Caco-2 (cell line): ENCODE measurements at regions not wholly inside any gene's neighbourhood (a gene's known extent, or its start where the extent isn't known, plus 50 kb on each side); places are given as distances from the start of the nearest gene placed in this dataset.

ENCODE experiments used
- BruUV-seq: library from RNA; stranded (reverse); fragments of 400-500 nt; replicated peaks from 2 replicates; lab custom pipeline; 2021; lab: Mats Ljungman, UMichigan
- CTCF ChIA-PET: fragments of 300-600 bp; sonication (Branson Sonifier 250); formaldehyde crosslinking; loops from one replicate; lab custom pipeline; 2022; ENCODE audit warnings: antibody characterized with exemption; lab: Charles Lee
- POLR2A ChIA-PET: fragments of 300-600 bp; sonication (Branson Sonifier 250); formaldehyde crosslinking; loops from one replicate; lab custom pipeline; 2022; ENCODE audit warnings: antibody characterized with exemption; lab: Charles Lee
- DNase-seq, 2 experiments: peaks; one replicate each; pipeline versions ENCODE4 v3.0.0 to v3.0.0-alpha.2; 2020 to 2022
- H3K27me3 ChIP-seq: replicated peaks from 2 replicates; pipeline ENCODE4 v1.6.0; 2011; ENCODE audit warnings: low read length; ENCODE audit not compliant: control insufficient read depth, insufficient read depth
- H3K36me3 ChIP-seq: 2 replicates; pipeline ENCODE4 v1.5.1; 2011; ENCODE audit warnings: low read length; ENCODE audit not compliant: control insufficient read depth, insufficient read depth
- H3K4me1 ChIP-seq: fragments of 250-450 bp; sonication (Bioruptor Pico); 2 replicates; pipeline ENCODE4 v1.5.1; 2020; ENCODE audit warnings: mild to moderate bottlenecking
- H3K4me3 ChIP-seq: 2 replicates; pipeline ENCODE4 v1.5.1; 2011; ENCODE audit warnings: low read depth, mild to moderate bottlenecking, control low read depth, low read length
- H3K9me3 ChIP-seq: fragments of 250-450 bp; sonication (Bioruptor Pico); 2 replicates; pipeline ENCODE4 v1.5.1; 2020; ENCODE audit warnings: mild to moderate bottlenecking, moderate library complexity
- H3K27ac Mint-ChIP-seq: one replicate; pipeline ENCODE4 v1.8.0; 2022; ENCODE audit warnings: mixed read lengths; ENCODE audit not compliant: unreplicated experiment
- H3K27me3 Mint-ChIP-seq: one replicate; pipeline ENCODE4 v1.8.0; 2022; ENCODE audit warnings: mixed read lengths; ENCODE audit not compliant: insufficient read depth, unreplicated experiment
- H3K36me3 Mint-ChIP-seq: one replicate; pipeline ENCODE4 v1.8.0; 2022; ENCODE audit warnings: mild to moderate bottlenecking, mixed read lengths; ENCODE audit not compliant: insufficient read depth, unreplicated experiment
- H3K4me1 Mint-ChIP-seq: one replicate; pipeline ENCODE4 v1.8.0; 2022; ENCODE audit warnings: low read depth, mixed read lengths; ENCODE audit not compliant: unreplicated experiment
- H3K4me3 Mint-ChIP-seq: one replicate; pipeline ENCODE4 v1.8.0; 2022; ENCODE audit warnings: mild to moderate bottlenecking, moderate library complexity, mixed read lengths; ENCODE audit not compliant: unreplicated experiment
- H3K9me3 Mint-ChIP-seq: one replicate; pipeline ENCODE4 v1.8.0; 2022; ENCODE audit warnings: mixed read lengths; ENCODE audit not compliant: unreplicated experiment
- intact Hi-C: fragments of 100-400 bp; cut with micrococcal nuclease; formaldehyde crosslinking; loops from one replicate; pipeline ENCODE4 v1.10.0; 2022; ENCODE audit not compliant: unreplicated experiment
- TF ChIP-seq, protein P1 (sequence below), 2 experiments: fragments of 200-600 bp in 1 of 2; IDR thresholded peaks; 1 replicate in 1 of 2; 2 replicates in 1 of 2; pipeline versions ENCODE4 v1.5.1 to v1.8.0; 2011 to 2022; ENCODE audit warnings: antibody characterized with exemption in 1 of 2, control low read depth in 1 of 2, inconsistent platforms in 1 of 2, low read depth in 1 of 2, low read length in 1 of 2, mild to moderate bottlenecking in 1 of 2, moderate library complexity in 1 of 2; ENCODE audit not compliant: insufficient read depth in 1 of 2, severe bottlenecking in 1 of 2, unreplicated experiment in 1 of 2

- ChIA-PET POLR2A (no interaction called here), CTCF (no interaction called here)
- Mint-ChIP-seq H3K36me3 (no peaks in the 10 kb centered on the region), H3K4me3 (no peak overlapping the region), H3K9me3 (no peaks in the 10 kb centered on the region), H3K27ac (no peak overlapping the region), H3K27me3 (peaks cover 5% of the 10 kb centered on the region), H3K4me1 (no peaks in the 10 kb centered on the region)
- no peaks in the 10 kb centered on the region for H3K36me3 ChIP-seq
- BruUV-seq = no TSS peak
- H3K4me1 ChIP-seq = no peaks in the 10 kb centered on the region
- TF ChIP-seq, protein P1, sequence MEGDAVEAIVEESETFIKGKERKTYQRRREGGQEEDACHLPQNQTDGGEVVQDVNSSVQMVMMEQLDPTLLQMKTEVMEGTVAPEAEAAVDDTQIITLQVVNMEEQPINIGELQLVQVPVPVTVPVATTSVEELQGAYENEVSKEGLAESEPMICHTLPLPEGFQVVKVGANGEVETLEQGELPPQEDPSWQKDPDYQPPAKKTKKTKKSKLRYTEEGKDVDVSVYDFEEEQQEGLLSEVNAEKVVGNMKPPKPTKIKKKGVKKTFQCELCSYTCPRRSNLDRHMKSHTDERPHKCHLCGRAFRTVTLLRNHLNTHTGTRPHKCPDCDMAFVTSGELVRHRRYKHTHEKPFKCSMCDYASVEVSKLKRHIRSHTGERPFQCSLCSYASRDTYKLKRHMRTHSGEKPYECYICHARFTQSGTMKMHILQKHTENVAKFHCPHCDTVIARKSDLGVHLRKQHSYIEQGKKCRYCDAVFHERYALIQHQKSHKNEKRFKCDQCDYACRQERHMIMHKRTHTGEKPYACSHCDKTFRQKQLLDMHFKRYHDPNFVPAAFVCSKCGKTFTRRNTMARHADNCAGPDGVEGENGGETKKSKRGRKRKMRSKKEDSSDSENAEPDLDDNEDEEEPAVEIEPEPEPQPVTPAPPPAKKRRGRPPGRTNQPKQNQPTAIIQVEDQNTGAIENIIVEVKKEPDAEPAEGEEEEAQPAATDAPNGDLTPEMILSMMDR (IDR thresholded peaks at IDR 0.05; ENCODE audit: insufficient read depth in 1 of 2, low read depth in 1 of 2, low read length in 1 of 2, severe bottlenecking in 1 of 2, unreplicated experiment in 1 of 2) = no peak
- DNase-seq = no peak
- H3K9me3 ChIP-seq = no peaks in the 10 kb centered on the region
- intact Hi-C loops = no loop called here
- H3K4me3 ChIP-seq = no peak overlapping the region
- H3K27me3 ChIP-seq = no peaks in the 10 kb centered on the region
These were observed 237.3 kb upstream of the SALL3 start for GRCh38 chr18:78742218-78742745.

GRCh38 chr18:78743078-78743477, 236.5 kb upstream of the SALL3 start:
- Histone ChIP-seq H3K27me3 (no peaks in the 10 kb centered on the region), H3K4me1 (no peaks in the 10 kb centered on the region), H3K36me3 (no peaks in the 10 kb centered on the region), H3K4me3 (no peak overlapping the region), H3K9me3 (no peaks in the 10 kb centered on the region)
- peaks cover 5% of the 10 kb centered on the region for H3K27me3 Mint-ChIP-seq
- H3K36me3 Mint-ChIP-seq = no peaks in the 10 kb centered on the region
- no peaks in the 10 kb centered on the region for H3K4me1 Mint-ChIP-seq
- TF ChIP-seq, protein P1 (IDR thresholded peaks at IDR 0.05; ENCODE audit: insufficient read depth in 1 of 2, low read depth in 1 of 2, low read length in 1 of 2, severe bottlenecking in 1 of 2, unreplicated experiment in 1 of 2) = no peak
- no peak overlapping the region for H3K4me3 Mint-ChIP-seq
- no peaks in the 10 kb centered on the region for H3K9me3 Mint-ChIP-seq
- POLR2A ChIA-PET = no interaction called here
- intact Hi-C loops = no loop called here
- no TSS peak for BruUV-seq
- no peak overlapping the region for H3K27ac Mint-ChIP-seq
- CTCF ChIA-PET = no interaction called here
- DNase-seq = no peak

DNA sequence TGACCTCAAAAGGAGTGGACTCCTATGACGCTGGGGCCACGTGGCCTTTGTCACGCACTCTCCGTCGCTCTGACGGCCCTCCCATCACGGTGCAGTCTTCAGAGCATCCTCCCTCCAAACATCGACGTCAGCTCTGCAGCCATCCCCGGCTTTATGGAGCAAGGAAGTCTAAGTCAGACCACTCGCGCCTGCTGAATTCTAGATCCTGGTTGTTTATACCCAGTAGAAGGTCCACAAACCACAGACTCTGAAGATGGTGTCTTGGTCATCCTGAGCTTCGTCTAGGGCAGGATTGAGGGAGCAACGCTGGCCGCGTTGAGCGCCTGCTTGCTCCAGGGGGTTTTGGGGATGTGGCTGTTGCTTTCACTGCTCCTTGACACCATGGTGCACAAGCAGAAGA, 228.0 kb upstream of the SALL3 start:
- Mint-ChIP-seq H3K27me3 (no peaks in the 10 kb centered on the region), H3K27ac (no peak overlapping the region), H3K4me1 (no peaks in the 10 kb centered on the region), H3K9me3 (no peaks in the 10 kb centered on the region), H3K36me3 (no peaks in the 10 kb centered on the region), H3K4me3 (no peak overlapping the region)
- no peak overlapping the region for H3K4me3 ChIP-seq
- H3K36me3 ChIP-seq = no peaks in the 10 kb centered on the region
- TF ChIP-seq, protein P1 (IDR thresholded peaks at IDR 0.05; ENCODE audit: insufficient read depth in 1 of 2, low read depth in 1 of 2, low read length in 1 of 2, severe bottlenecking in 1 of 2, unreplicated experiment in 1 of 2) = no peak
- no peaks in the 10 kb centered on the region for H3K27me3 ChIP-seq
- ChIA-PET CTCF (no interaction called here), POLR2A (no interaction called here)
- DNase-seq = no peak
- no peaks in the 10 kb centered on the region for H3K9me3 ChIP-seq
- no peaks in the 10 kb centered on the region for H3K4me1 ChIP-seq
- no TSS peak for BruUV-seq
- intact Hi-C loops = no loop called here
